ENCODE measurements at regions not wholly inside any gene's neighbourhood (a gene's known extent, or its start where the extent isn't known, plus 50 kb on each side); places are given as distances from the start of the nearest gene placed in this dataset.

GRCh38 chr10:30186371-30186875 lies 127.0 kb upstream of the JCAD start:
- Histone ChIP-seq H3K36me3 (ENCODE audit: control insufficient read depth in 2 of 2, extremely low read depth in 1 of 2, insufficient read depth in 2 of 2, low read length in 2 of 2) (no peaks in the 10 kb centered on the region), H3K9me3 (replicated peaks; ENCODE audit: control insufficient read depth, insufficient read depth, low read length) (no peaks in the 10 kb centered on the region), H3K9ac (replicated peaks; ENCODE audit: extremely low read depth, insufficient read depth, low read length) (peak overlapping the region; percentile 46), H4K20me1 (replicated peaks; ENCODE audit: control insufficient read depth, extremely low read depth, insufficient read depth, low read length) (no peaks in the 10 kb centered on the region), H3K4me1 (ENCODE audit: control insufficient read depth, extremely low read depth, insufficient read depth, low read length) (peaks cover 50% of the 10 kb centered on the region), H3K4me3 (replicated peaks in 1 of 3; ENCODE audit: insufficient read depth in 1 of 3, low read depth in 1 of 3, low read length in 3 of 3) (no peak overlapping the region), H3K9me1 (replicated peaks; ENCODE audit: control insufficient read depth, extremely low read depth, insufficient read depth, low read length) (no peaks in the 10 kb centered on the region), H3K4me2 (ENCODE audit: insufficient read depth, low read length) (peak overlapping the region; percentile 49), H3K79me2 (ENCODE audit: control insufficient read depth, insufficient read depth, low read length) (no peaks in the 10 kb centered on the region), H3K27me3 (ENCODE audit: control insufficient read depth in 2 of 2, insufficient read depth in 2 of 2, low read length in 2 of 2) (no peaks in the 10 kb centered on the region), H3K27ac (ENCODE audit: insufficient read depth, low read depth, low read length) (peak overlapping the region; percentile 79), H2AFZ (ENCODE audit: low read depth, low read length) (peak overlapping the region; percentile 4)
- ChIA-PET CTCF (interaction anchor here (0.6 to 5.0 kb wide), 25 partner anchors 11 to 1457 kb away, joined by 3 to 33 read pairs (median 4); partner anchors contain the start of gene JCAD), POLR2A (interaction anchor here (0.8 to 1.0 kb wide), 2 partner anchors 34 to 145 kb away, joined by 3 to 4 read pairs; no protein-coding TSS in a partner anchor)
- FAIRE-seq, result no peak
- TF ChIP-seq MYC (IDR thresholded peaks at IDR 0.05; ENCODE audit: low read depth, low read length), result no peak
- TF ChIP-seq CTCF (IDR thresholded peaks at IDR 0.05; ENCODE audit: extremely low read depth in 1 of 2, insufficient read depth in 1 of 2, low read depth in 1 of 2, low read length in 2 of 2), result peak; percentile 7 to 17
- peak; percentile 60 for DNase-seq (ENCODE audit: low read depth, low spot score)
- no TSS peak for BruUV-seq (replicated peaks)
- dilution Hi-C loops (cut with MboI; ENCODE audit: extremely low pct_ligation_motif_present, low sequenced_read_pairs), result no loop called here
- intact Hi-C loops (cut with micrococcal nuclease), result loop anchor here (1.0 to 5.0 kb wide), 6 partner anchors 31 to 184 kb away; no protein-coding TSS in a partner anchor

GRCh38 chr10:30185916-30186315 lies 126.5 kb upstream of the JCAD start:
- Histone ChIP-seq H3K79me2 (ENCODE audit: control insufficient read depth, insufficient read depth, low read length) (no peaks in the 10 kb centered on the region), H3K36me3 (ENCODE audit: control insufficient read depth in 2 of 2, extremely low read depth in 1 of 2, insufficient read depth in 2 of 2, low read length in 2 of 2) (no peaks in the 10 kb centered on the region), H3K4me1 (ENCODE audit: control insufficient read depth, extremely low read depth, insufficient read depth, low read length) (peaks cover 50% of the 10 kb centered on the region), H3K4me3 (replicated peaks in 1 of 3; ENCODE audit: insufficient read depth in 1 of 3, low read depth in 1 of 3, low read length in 3 of 3) (no peak overlapping the region), H3K4me2 (ENCODE audit: insufficient read depth, low read length) (peak overlapping the region; percentile 49), H3K9ac (replicated peaks; ENCODE audit: extremely low read depth, insufficient read depth, low read length) (peak overlapping the region; percentile 46), H2AFZ (ENCODE audit: low read depth, low read length) (no peak overlapping the region), H3K27ac (ENCODE audit: insufficient read depth, low read depth, low read length) (peak overlapping the region; percentile 79), H3K27me3 (ENCODE audit: control insufficient read depth in 2 of 2, insufficient read depth in 2 of 2, low read length in 2 of 2) (no peaks in the 10 kb centered on the region), H4K20me1 (replicated peaks; ENCODE audit: control insufficient read depth, extremely low read depth, insufficient read depth, low read length) (no peaks in the 10 kb centered on the region), H3K9me1 (replicated peaks; ENCODE audit: control insufficient read depth, extremely low read depth, insufficient read depth, low read length) (no peaks in the 10 kb centered on the region), H3K9me3 (replicated peaks; ENCODE audit: control insufficient read depth, insufficient read depth, low read length) (no peaks in the 10 kb centered on the region)
- FAIRE-seq, result peak; percentile 95
- TF ChIP-seq FOS (IDR thresholded peaks at IDR 0.05; ENCODE audit: borderline replicate concordance, insufficient read depth, low read length) (peak; percentile 64), GATA2 (IDR thresholded peaks at IDR 0.05; ENCODE audit: insufficient read depth, insufficient read length, low read depth, low read length) (no peak), MYC (IDR thresholded peaks at IDR 0.05; ENCODE audit: low read depth, low read length) (no peak), JUN (IDR thresholded peaks at IDR 0.05; ENCODE audit: borderline replicate concordance, insufficient read depth, insufficient read length, low read depth) (peak; percentile 75), CTCF (IDR thresholded peaks at IDR 0.05; ENCODE audit: extremely low read depth in 1 of 2, insufficient read depth in 1 of 2, low read depth in 1 of 2, low read length in 2 of 2) (no peak), POLR2AphosphoS5 (IDR thresholded peaks at IDR 0.05; ENCODE audit: insufficient read depth, low read depth, low read length) (peak; percentile 50)
- dilution Hi-C loops (cut with MboI; ENCODE audit: extremely low pct_ligation_motif_present, low sequenced_read_pairs), result no loop called here
- no TSS peak for BruUV-seq (replicated peaks)
- peak; percentile 89 for DNase-seq (ENCODE audit: low read depth, low spot score)
- ChIA-PET POLR2A (interaction anchor here (0.8 kb wide), 1 partner anchor 34 kb away, joined by 3 read pairs; no protein-coding TSS in a partner anchor), CTCF (interaction anchor here (0.6 to 5.0 kb wide), 21 partner anchors 13 to 1456 kb away, joined by 3 to 33 read pairs (median 3); partner anchors contain the start of gene JCAD)
- intact Hi-C loops (cut with micrococcal nuclease), result loop anchor here (1.0 to 5.0 kb wide), 6 partner anchors 31 to 184 kb away; no protein-coding TSS in a partner anchor

Data from endothelial cell of umbilical vein (primary cell).